ENCODE measurements at regions not wholly inside any gene's neighbourhood (a gene's known extent, or its start where the extent isn't known, plus 50 kb on each side); places are given as distances from the start of the nearest gene placed in this dataset.

- WGBS, 2 donors = 70 to 77% methylated on average over 2 of the region's 2 CpGs
- intact Hi-C loops (cut with DNase I) = no loop called here
- no peak for TF ChIP-seq CTCF (IDR thresholded peaks at IDR 0.05)
These were observed 1122.7 kb upstream of the ATXN7L3B start for GRCh38 chr12:73414926-73415325.

GRCh38 chr12:73418541-73418940 is 1119.1 kb upstream of the ATXN7L3B start:
- ATAC-seq (no peak), DNase-seq (no peak), FAIRE-seq (no peak)
- intact Hi-C loops (cut with DNase I) = no loop called here
- no peak overlapping the region for H3K4me3 ChIP-seq
- no peak overlapping the region for H3K27ac ChIP-seq
- no peaks in the 10 kb centered on the region for H3K9me3 ChIP-seq
- no peaks in the 10 kb centered on the region for H3K36me3 ChIP-seq
- H3K27me3 ChIP-seq = no peaks in the 10 kb centered on the region
- TF ChIP-seq CTCF (IDR thresholded peaks at IDR 0.05) = no peak
- H3K4me1 ChIP-seq = no peaks in the 10 kb centered on the region

More at GRCh38 chr12:73414926-73415325, 1122.7 kb upstream of the ATXN7L3B start:
- no peak for FAIRE-seq
- no peak overlapping the region for H3K27ac ChIP-seq
- ATAC-seq = no peak
- H3K4me1 ChIP-seq = no peaks in the 10 kb centered on the region
- H3K4me3 ChIP-seq = no peak overlapping the region
- DNase-seq = no peak
- no peaks in the 10 kb centered on the region for H3K27me3 ChIP-seq
- no peaks in the 10 kb centered on the region for H3K36me3 ChIP-seq
- no peaks in the 10 kb centered on the region for H3K9me3 ChIP-seq

GRCh38 chr12:73421832-73422231 is 1115.8 kb upstream of the ATXN7L3B start:
- no peaks in the 10 kb centered on the region for H3K27me3 ChIP-seq
- H3K4me3 ChIP-seq = no peak overlapping the region
- H3K27ac ChIP-seq = no peak overlapping the region
- DNase-seq = no peak
- TF ChIP-seq CTCF (IDR thresholded peaks at IDR 0.05) = no peak
- no peaks in the 10 kb centered on the region for H3K9me3 ChIP-seq
- WGBS, 2 donors = 65 to 77% methylated on average over 5 of the region's 5 CpGs
- no peaks in the 10 kb centered on the region for H3K4me1 ChIP-seq
- intact Hi-C loops (cut with DNase I) = no loop called here
- ATAC-seq = no peak
- H3K36me3 ChIP-seq = no peaks in the 10 kb centered on the region
- FAIRE-seq = no peak

GRCh38 chr12:73424484-73424883 is 1113.2 kb upstream of the ATXN7L3B start:
- intact Hi-C loops (cut with DNase I) = no loop called here
- ATAC-seq (no peak), DNase-seq (peak in 1 of 6 donors; percentile 7), FAIRE-seq (no peak)
- Histone ChIP-seq H3K4me1 (no peaks in the 10 kb centered on the region), H3K27ac (no peak overlapping the region), H3K9me3 (no peaks in the 10 kb centered on the region), H3K4me3 (no peak overlapping the region), H3K36me3 (no peaks in the 10 kb centered on the region), H3K27me3 (no peaks in the 10 kb centered on the region)
- TF ChIP-seq CTCF (IDR thresholded peaks at IDR 0.05) = no peak
- 75 to 76% methylated on average over 2 of the region's 2 CpGs for WGBS, 2 donors

- H3K36me3 ChIP-seq = no peaks in the 10 kb centered on the region
- TF ChIP-seq CTCF (IDR thresholded peaks at IDR 0.05) = no peak
- H3K27ac ChIP-seq = no peak overlapping the region
- WGBS, 2 donors = 64 to 74% methylated on average over 2 of the region's 2 CpGs
- no peak overlapping the region for H3K4me3 ChIP-seq
- FAIRE-seq (no peak), DNase-seq (no peak), ATAC-seq (no peak)
- H3K4me1 ChIP-seq = no peaks in the 10 kb centered on the region
- H3K9me3 ChIP-seq = no peaks in the 10 kb centered on the region
- H3K27me3 ChIP-seq = no peaks in the 10 kb centered on the region
- intact Hi-C loops (cut with DNase I) = no loop called here
These were observed 1091.8 kb upstream of the ATXN7L3B start for GRCh38 chr12:73445658-73446324.
